ENCODE measurements at regions not wholly inside any gene's neighbourhood (a gene's known extent, or its start where the extent isn't known, plus 50 kb on each side); places are given as distances from the start of the nearest gene placed in this dataset.

GRCh38 chr20:40525351-40525750 lies 163.7 kb downstream of the MAFB start:
- TF ChIP-seq CTCF (IDR thresholded peaks at IDR 0.05) (no peak), EP300 (IDR thresholded peaks at IDR 0.05) (no peak)

Measured in ovary (tissue), 3 donors.